MM.1S (cell line): ENCODE measurements at regions not wholly inside any gene's neighbourhood (a gene's known extent, or its start where the extent isn't known, plus 50 kb on each side); places are given as distances from the start of the nearest gene placed in this dataset.

ENCODE experiments used
- CTCF ChIP-seq: fragments of 300-600 bp; sonication (generic); IDR thresholded peaks from 2 replicates; pipeline ENCODE4 v1.5.1; 2016; ENCODE audit warnings: antibody characterized with exemption, low read length, mixed read lengths
- EZH2 ChIP-seq: fragments of 300-600 bp; sonication (generic); optimal IDR thresholded peaks from 2 replicates; pipeline ENCODE3; 2017; ENCODE audit warnings: low read depth, mild to moderate bottlenecking, antibody characterized with exemption, low read length, mixed read lengths
- EZH2phosphoT487 ChIP-seq: fragments of 300-600 bp; sonication (generic); IDR thresholded peaks from 2 replicates; pipeline ENCODE4 v1.6.1; 2018; ENCODE audit warnings: antibody characterized with exemption, low read length

GRCh38 chr3:16106050-16106449 lies 68.4 kb upstream of the GALNT15 start:
- TF ChIP-seq CTCF, result no peak
- no peak for TF ChIP-seq EZH2
- TF ChIP-seq EZH2phosphoT487, result no peak
